Common myeloid progenitor, CD34-positive (primary cell): ENCODE measurements at regions not wholly inside any gene's neighbourhood (a gene's known extent, or its start where the extent isn't known, plus 50 kb on each side); places are given as distances from the start of the nearest gene placed in this dataset.

Experiments used
- CTCF ChIA-PET: fragments of 350-600 bp; sonication (Branson Sonifier 250); formaldehyde crosslinking; loops from one replicate; lab custom pipeline; 2021; ENCODE audit warnings: antibody characterized with exemption; lab: Charles Lee
- POLR2A ChIA-PET: fragments of 350-600 bp; sonication (Branson Sonifier 250); formaldehyde crosslinking; loops from one replicate; lab custom pipeline; 2021; ENCODE audit warnings: antibody characterized with exemption; lab: Charles Lee
- DNase-seq, 3 donors: peaks; one replicate each; pipeline versions ENCODE4 v3.0.0 to v3.0.0-alpha.2; 2013
- H3K27ac ChIP-seq, 2 experiments: 1 replicate in 1 of 2; 2 replicates in 1 of 2; pipeline ENCODE4 v1.7.0; 2013; ENCODE audit warnings: inconsistent platforms in 2 of 2, low read length in 2 of 2, mild to moderate bottlenecking in 2 of 2, low read depth in 1 of 2, moderate library complexity in 1 of 2; ENCODE audit not compliant: severe bottlenecking in 2 of 2, insufficient read depth in 1 of 2, poor library complexity in 1 of 2
- H3K27me3 ChIP-seq, 5 experiments: replicated peaks in 2 of 5; 1 replicate in 3 of 5; 2 replicates in 2 of 5; pipeline versions ENCODE4 v1.6.1 to v1.7.0; 2013; ENCODE audit warnings: low read length in 4 of 5, mild to moderate bottlenecking in 2 of 5, moderate library complexity in 2 of 5, inconsistent platforms in 1 of 5; ENCODE audit not compliant: insufficient read depth in 5 of 5, control insufficient read depth in 4 of 5
- H3K36me3 ChIP-seq, 4 experiments: 1 replicate in 2 of 4; 2 replicates in 2 of 4; pipeline versions ENCODE4 v1.6.1 to v1.7.0; 2013; ENCODE audit warnings: low read length in 3 of 4, control low read depth in 1 of 4, mild to moderate bottlenecking in 1 of 4; ENCODE audit not compliant: control insufficient read depth in 4 of 4, insufficient read depth in 4 of 4
- H3K4me1 ChIP-seq, 4 experiments: 1 replicate in 3 of 4; 2 replicates in 1 of 4; pipeline versions ENCODE4 v1.6.1 to v1.7.1; 2013; ENCODE audit warnings: low read length in 3 of 4, mild to moderate bottlenecking in 3 of 4, control low read depth in 1 of 4, inconsistent platforms in 1 of 4, moderate library complexity in 1 of 4; ENCODE audit not compliant: control insufficient read depth in 4 of 4, insufficient read depth in 4 of 4; ENCODE audit errors: control extremely low read depth in 1 of 4
- H3K4me3 ChIP-seq, 7 experiments: 1 replicate in 4 of 7; 2 replicates in 3 of 7; pipeline versions ENCODE4 v1.5.1 to v1.7.0; 2013; ENCODE audit warnings: mild to moderate bottlenecking in 7 of 7, low read length in 6 of 7, moderate library complexity in 6 of 7, inconsistent platforms in 2 of 7, low read depth in 2 of 7, control low read depth in 1 of 7; ENCODE audit not compliant: insufficient read depth in 4 of 7, control insufficient read depth in 1 of 7; ENCODE audit errors: extremely low read depth in 1 of 7
- H3K9me3 ChIP-seq, 5 experiments: 1 replicate in 4 of 5; 2 replicates in 1 of 5; pipeline versions ENCODE4 v1.6.1 to v1.7.1; 2013; ENCODE audit warnings: low read length in 4 of 5, mild to moderate bottlenecking in 2 of 5, inconsistent platforms in 1 of 5, low read depth in 1 of 5, moderate library complexity in 1 of 5; ENCODE audit not compliant: control insufficient read depth in 4 of 5, insufficient read depth in 2 of 5; ENCODE audit errors: control extremely low read depth in 1 of 5
- WGBS: methylation state at CpG from one replicate; pipeline ENCODE4 v1.1.5; 2013; ENCODE audit not compliant: insufficient coverage; 5-methylcytosine and 5-hydroxymethylcytosine counted together

DNA sequence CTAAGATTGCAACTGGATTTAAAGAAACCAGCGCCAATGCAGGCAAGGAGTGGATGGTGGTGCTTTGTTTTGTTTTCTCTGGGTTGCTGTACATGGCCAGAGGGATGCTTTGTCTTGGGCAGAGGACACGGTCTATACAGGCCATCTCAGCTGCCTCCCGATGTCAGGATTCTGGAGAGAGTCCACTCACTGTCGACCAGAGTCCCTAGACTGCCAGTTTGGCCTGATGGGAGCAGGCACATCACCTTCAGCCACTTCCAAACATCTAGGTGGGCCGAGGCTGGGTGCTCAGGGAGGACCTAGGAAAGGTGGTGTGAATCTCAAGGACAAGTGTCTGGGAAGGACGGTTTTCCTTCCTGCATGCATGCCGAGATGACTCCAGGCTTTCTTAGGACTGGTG, 152.1 kb downstream of the BUB3 start:
- no peak for DNase-seq
- H3K4me3 ChIP-seq = no peak overlapping the region
- peaks cover 0 to 3% (median 0%) of the 10 kb centered on the region in 5 experiments for H3K9me3 ChIP-seq
- no peak overlapping the region for H3K27ac ChIP-seq
- H3K4me1 ChIP-seq = no peaks in the 10 kb centered on the region
- H3K36me3 ChIP-seq = no peaks in the 10 kb centered on the region
- WGBS = 91% methylated on average over 7 of the region's 7 CpGs
- CTCF ChIA-PET = no interaction called here
- POLR2A ChIA-PET = no interaction called here
- peaks cover 0 to 2% (median 0%) of the 10 kb centered on the region in 5 experiments for H3K27me3 ChIP-seq

DNA sequence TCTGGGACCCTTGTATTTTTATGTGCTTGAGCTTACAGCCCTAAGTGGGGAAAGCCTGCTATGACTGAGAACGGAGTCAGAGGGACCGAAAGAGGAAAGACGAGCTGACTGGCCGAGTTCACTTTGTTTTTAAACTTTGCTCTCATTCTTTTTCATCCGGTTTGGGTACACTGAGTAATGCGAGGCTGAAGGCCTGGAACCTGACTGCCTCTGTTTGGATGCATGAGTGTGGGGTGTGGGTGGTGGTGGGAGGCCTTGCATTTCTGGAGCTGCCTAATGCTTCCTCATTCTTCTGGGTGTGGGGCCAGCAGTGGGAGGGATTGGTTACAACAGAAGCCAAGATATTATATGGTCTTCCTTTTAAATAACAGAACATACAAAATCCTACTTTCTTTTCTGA, 155.5 kb downstream of the BUB3 start:
- Histone ChIP-seq H3K9me3 (no peaks in the 10 kb centered on the region), H3K4me1 (no peaks in the 10 kb centered on the region), H3K27me3 (no peaks in the 10 kb centered on the region), H3K27ac (no peak overlapping the region), H3K36me3 (no peaks in the 10 kb centered on the region), H3K4me3 (no peak overlapping the region)
- CTCF ChIA-PET = no interaction called here
- no peak for DNase-seq
- POLR2A ChIA-PET = no interaction called here
- WGBS = 83% methylated on average over 6 of the region's 6 CpGs

DNA sequence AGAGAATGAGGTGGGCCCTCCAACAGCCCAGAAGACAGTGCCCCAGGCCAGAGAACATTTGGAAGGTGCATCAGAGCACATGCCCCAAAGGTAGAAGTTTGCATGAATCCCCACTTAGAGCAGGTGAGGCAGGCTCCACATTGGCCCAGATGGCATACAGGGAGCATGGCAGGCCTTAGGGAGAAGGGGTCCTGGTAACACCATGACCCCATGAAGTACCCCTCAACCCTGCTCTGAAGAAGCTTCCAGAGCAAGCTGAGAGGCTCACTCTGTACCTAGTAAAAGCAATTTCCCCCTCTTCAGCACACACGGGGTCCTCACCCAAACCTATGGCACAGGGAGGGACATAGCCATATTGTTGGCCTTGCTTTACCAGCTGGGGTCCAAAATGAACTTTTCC, 162.6 kb downstream of the BUB3 start:
- no peak for DNase-seq
- 100% methylated on average over 1 of the region's 1 CpG for WGBS

DNA sequence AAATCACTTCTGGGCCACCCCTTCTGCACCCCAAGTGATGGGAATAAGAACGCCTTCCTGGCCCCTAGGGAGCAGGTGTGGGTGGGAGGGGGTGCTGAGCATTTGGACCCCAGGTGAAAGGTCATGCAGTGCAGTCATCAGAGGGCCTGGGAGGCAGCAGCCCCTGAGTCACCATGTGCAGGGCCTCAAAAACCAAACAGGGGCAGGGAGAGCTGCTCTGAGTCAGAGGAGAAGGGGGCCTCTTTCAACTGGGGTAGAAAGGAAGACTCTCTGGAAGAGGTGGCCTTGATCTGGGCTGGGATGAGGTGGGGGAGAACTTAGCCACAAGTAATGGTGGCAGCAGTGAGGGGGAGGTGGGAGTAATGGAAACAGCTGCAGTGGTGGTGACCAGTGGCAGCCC, 164.3 kb downstream of the BUB3 start:
- ChIA-PET POLR2A (no interaction called here), CTCF (no interaction called here)
- DNase-seq = no peak
- no peaks in the 10 kb centered on the region for H3K9me3 ChIP-seq
- H3K4me3 ChIP-seq = no peak overlapping the region
- no peaks in the 10 kb centered on the region for H3K36me3 ChIP-seq
- H3K27ac ChIP-seq = no peak overlapping the region
- 100% methylated on average over 1 of the region's 1 CpG for WGBS
- H3K4me1 ChIP-seq = no peaks in the 10 kb centered on the region
- H3K27me3 ChIP-seq = no peaks in the 10 kb centered on the region

More for the DNA sequence above, 162.6 kb downstream of the BUB3 start:
- no peaks in the 10 kb centered on the region for H3K27me3 ChIP-seq
- ChIA-PET POLR2A (no interaction called here), CTCF (no interaction called here)
- H3K36me3 ChIP-seq = no peaks in the 10 kb centered on the region
- H3K4me3 ChIP-seq = no peak overlapping the region
- no peaks in the 10 kb centered on the region for H3K9me3 ChIP-seq
- H3K27ac ChIP-seq = no peak overlapping the region
- H3K4me1 ChIP-seq = no peaks in the 10 kb centered on the region

DNA sequence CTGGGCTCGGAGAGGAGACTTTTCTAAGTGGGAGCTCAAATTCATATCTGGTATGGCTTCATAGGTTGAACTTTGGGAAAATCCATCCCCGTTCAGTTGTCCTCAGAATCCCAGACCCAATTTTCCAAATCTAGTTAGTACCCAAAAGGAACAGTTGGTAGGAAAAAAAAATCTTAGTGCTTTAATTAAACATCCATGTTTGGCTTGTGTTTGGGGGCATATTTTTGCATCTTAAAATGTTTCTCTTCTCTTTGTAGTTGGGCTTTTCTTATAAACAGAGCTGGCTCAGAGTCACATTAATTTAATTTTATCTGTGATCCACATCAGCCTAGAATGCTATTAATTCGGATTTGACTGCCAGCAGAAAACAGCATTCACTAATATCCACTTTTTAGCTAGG, 165.9 kb downstream of the BUB3 start:
- 90% methylated on average over 2 of the region's 3 CpGs for WGBS
- no peak overlapping the region for H3K27ac ChIP-seq
- ChIA-PET POLR2A (no interaction called here), CTCF (interaction anchor here (0.6 kb wide), 1 partner anchor 71 kb away, joined by 3 read pairs; no protein-coding TSS in a partner anchor)
- no peaks in the 10 kb centered on the region for H3K27me3 ChIP-seq
- no peaks in the 10 kb centered on the region for H3K4me1 ChIP-seq
- no peaks in the 10 kb centered on the region for H3K9me3 ChIP-seq
- H3K4me3 ChIP-seq = no peak overlapping the region
- no peak for DNase-seq
- H3K36me3 ChIP-seq = no peaks in the 10 kb centered on the region

DNA sequence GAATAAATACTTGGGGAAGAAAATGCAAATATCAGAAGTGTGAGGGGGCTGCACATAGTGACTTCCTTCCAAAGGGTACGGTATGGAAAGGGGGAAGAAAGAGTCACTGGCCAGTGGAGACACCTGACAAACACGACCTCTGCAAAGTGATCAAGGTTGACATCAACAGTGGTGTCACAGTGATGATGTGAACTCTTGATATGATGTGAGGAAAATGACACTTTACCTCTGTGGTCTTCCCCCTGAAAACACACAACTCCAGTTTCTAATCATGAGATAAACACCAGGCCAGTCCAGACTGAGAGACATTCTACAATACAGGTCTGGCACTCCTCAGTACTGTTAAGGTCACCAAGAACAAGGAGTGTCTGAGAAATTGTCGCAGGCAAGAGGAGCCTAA, 169.7 kb downstream of the BUB3 start:
- WGBS = 93% methylated on average over 2 of the region's 3 CpGs

DNA sequence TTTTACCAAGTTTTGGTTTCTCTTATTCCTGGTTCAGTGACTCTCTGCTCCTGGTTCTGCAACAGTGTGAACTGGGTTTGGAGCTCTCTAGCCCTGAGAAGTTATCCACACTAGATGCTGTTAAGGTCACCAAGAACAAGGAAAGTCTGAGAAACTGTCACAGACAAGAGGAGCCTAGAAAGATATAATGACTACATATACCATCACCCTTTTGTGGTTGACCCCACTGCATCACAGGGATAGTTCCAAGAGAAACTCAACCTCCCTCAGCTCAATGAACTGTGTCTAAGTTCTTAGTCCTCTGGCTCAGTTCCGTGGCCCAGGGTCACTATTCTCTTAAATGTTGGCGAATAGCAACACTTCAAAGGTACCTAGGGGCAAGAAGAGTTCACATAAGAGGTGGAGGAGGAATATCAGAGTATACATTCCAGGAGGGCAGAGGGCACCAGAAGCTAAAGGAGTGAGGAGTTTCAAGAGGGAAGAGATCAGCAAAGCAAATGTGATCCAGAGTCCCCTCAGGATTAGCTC, 171.5 kb downstream of the BUB3 start:
- no peak overlapping the region for H3K27ac ChIP-seq
- DNase-seq = no peak
- ChIA-PET POLR2A (no interaction called here), CTCF (no interaction called here)
- H3K4me1 ChIP-seq = no peaks in the 10 kb centered on the region
- H3K4me3 ChIP-seq = no peak overlapping the region
- WGBS = 85% methylated on average over 2 of the region's 2 CpGs
- no peaks in the 10 kb centered on the region for H3K36me3 ChIP-seq
- peaks cover 0 to 2% (median 0%) of the 10 kb centered on the region in 5 experiments for H3K27me3 ChIP-seq
- H3K9me3 ChIP-seq = peaks cover 0 to 6% (median 0%) of the 10 kb centered on the region in 5 experiments

More for the DNA sequence above, 169.7 kb downstream of the BUB3 start:
- Histone ChIP-seq H3K27ac (no peak overlapping the region), H3K4me3 (no peak overlapping the region), H3K36me3 (no peaks in the 10 kb centered on the region), H3K4me1 (no peaks in the 10 kb centered on the region), H3K9me3 (peaks cover 0 to 6% (median 0%) of the 10 kb centered on the region in 5 experiments), H3K27me3 (peaks cover 0 to 2% (median 0%) of the 10 kb centered on the region in 5 experiments)
- POLR2A ChIA-PET = interaction anchor here (0.7 kb wide), 1 partner anchor 1184 kb away, joined by 3 read pairs; no protein-coding TSS in a partner anchor
- DNase-seq = no peak
- CTCF ChIA-PET = no interaction called here
